ENCODE measurements at regions not wholly inside any gene's neighbourhood (a gene's known extent, or its start where the extent isn't known, plus 50 kb on each side); places are given as distances from the start of the nearest gene placed in this dataset.

GRCh38 chr5:161235569-161235968 is 311.0 kb downstream of the GABRB2 start:
- DNase-seq (ENCODE audit: low spot score), result no peak

- no peak for DNase-seq (ENCODE audit: low spot score)
Observed at GRCh38 chr5:161233553-161233952, 313.0 kb downstream of the GABRB2 start.

- no peak for DNase-seq (ENCODE audit: low spot score)
Observed at GRCh38 chr5:161230221-161230620, 316.3 kb downstream of the GABRB2 start.

- no peak for DNase-seq (ENCODE audit: low spot score)
Observed at GRCh38 chr5:161219816-161220215, 326.7 kb downstream of the GABRB2 start.

GRCh38 chr5:161216877-161217276 is 329.6 kb downstream of the GABRB2 start:
- no peak for DNase-seq (ENCODE audit: low spot score)

- DNase-seq (ENCODE audit: low spot score), result no peak
Observed at GRCh38 chr5:161212123-161212712, 334.3 kb downstream of the GABRB2 start.

- DNase-seq (ENCODE audit: low spot score), result no peak
Observed at GRCh38 chr5:161201558-161201957, 345.0 kb downstream of the GABRB2 start.

GRCh38 chr5:161190778-161191177 is 338.8 kb upstream of the ATP10B start:
- no peak for DNase-seq (ENCODE audit: low spot score)

GRCh38 chr5:161190086-161190485 is 338.1 kb upstream of the ATP10B start:
- DNase-seq (ENCODE audit: low spot score), result no peak

- DNase-seq (ENCODE audit: low spot score), result no peak
Observed at GRCh38 chr5:161189452-161189851, 337.4 kb upstream of the ATP10B start.

GRCh38 chr5:161183559-161183958 is 331.5 kb upstream of the ATP10B start:
- DNase-seq (ENCODE audit: low spot score), result no peak

- no peak for DNase-seq (ENCODE audit: low spot score)
Observed at GRCh38 chr5:161176221-161176620, 324.2 kb upstream of the ATP10B start.

- no peak for DNase-seq (ENCODE audit: low spot score)
Observed at GRCh38 chr5:161169776-161170175, 317.8 kb upstream of the ATP10B start.

- DNase-seq (ENCODE audit: low spot score), result no peak
Observed at GRCh38 chr5:161167016-161167767, 315.2 kb upstream of the ATP10B start.

GRCh38 chr5:161165998-161166660 is 314.1 kb upstream of the ATP10B start:
- DNase-seq (ENCODE audit: low spot score), result no peak

- DNase-seq (ENCODE audit: low spot score), result no peak
Observed at GRCh38 chr5:161157925-161158324, 305.9 kb upstream of the ATP10B start.

GRCh38 chr5:161155451-161155850 is 303.4 kb upstream of the ATP10B start:
- no peak for DNase-seq (ENCODE audit: low spot score)

- no peak for DNase-seq (ENCODE audit: low spot score)
Observed at GRCh38 chr5:161152415-161152940, 300.5 kb upstream of the ATP10B start.

- no peak for DNase-seq (ENCODE audit: low spot score)
Observed at GRCh38 chr5:161150441-161150988, 298.5 kb upstream of the ATP10B start.

GRCh38 chr5:161149078-161149477 is 297.1 kb upstream of the ATP10B start:
- no peak for DNase-seq (ENCODE audit: low spot score)

GRCh38 chr5:161138751-161139455 is 286.9 kb upstream of the ATP10B start:
- DNase-seq (ENCODE audit: low spot score), result no peak

GRCh38 chr5:161134956-161135355 is 282.9 kb upstream of the ATP10B start:
- no peak for DNase-seq (ENCODE audit: low spot score)

All from kidney capillary endothelial cell (primary cell).